ENCODE measurements at regions not wholly inside any gene's neighbourhood (a gene's known extent, or its start where the extent isn't known, plus 50 kb on each side); places are given as distances from the start of the nearest gene placed in this dataset.

DNA sequence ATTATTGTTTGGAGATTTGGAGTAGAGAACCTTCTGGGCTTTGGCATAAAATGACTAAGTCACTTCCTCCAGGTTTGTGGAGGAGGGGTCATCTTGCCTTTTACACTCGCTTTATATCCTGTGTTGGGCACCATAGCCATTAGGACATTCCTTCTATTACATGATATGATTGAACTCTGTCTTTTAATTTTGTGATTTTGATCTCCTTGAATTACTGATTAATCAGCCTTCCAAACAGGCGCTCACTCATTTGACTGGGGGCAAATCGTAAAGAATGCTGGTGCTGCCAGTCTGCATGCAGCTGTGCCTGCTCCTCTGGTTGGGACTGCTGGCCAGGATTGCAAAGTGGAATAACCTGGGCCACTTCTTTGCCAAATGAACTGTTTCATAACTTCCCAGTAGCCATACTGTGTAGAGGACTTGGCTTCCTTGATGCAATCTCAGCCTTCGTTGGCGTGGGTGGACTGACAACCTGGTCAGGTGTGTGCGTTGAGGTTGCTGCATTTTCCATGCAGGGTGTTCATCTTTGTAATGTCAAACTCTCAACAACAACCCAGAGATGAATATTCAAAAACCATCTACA is 65.9 kb upstream of the RAB11FIP2 start:
- TF ChIP-seq, protein P1, sequence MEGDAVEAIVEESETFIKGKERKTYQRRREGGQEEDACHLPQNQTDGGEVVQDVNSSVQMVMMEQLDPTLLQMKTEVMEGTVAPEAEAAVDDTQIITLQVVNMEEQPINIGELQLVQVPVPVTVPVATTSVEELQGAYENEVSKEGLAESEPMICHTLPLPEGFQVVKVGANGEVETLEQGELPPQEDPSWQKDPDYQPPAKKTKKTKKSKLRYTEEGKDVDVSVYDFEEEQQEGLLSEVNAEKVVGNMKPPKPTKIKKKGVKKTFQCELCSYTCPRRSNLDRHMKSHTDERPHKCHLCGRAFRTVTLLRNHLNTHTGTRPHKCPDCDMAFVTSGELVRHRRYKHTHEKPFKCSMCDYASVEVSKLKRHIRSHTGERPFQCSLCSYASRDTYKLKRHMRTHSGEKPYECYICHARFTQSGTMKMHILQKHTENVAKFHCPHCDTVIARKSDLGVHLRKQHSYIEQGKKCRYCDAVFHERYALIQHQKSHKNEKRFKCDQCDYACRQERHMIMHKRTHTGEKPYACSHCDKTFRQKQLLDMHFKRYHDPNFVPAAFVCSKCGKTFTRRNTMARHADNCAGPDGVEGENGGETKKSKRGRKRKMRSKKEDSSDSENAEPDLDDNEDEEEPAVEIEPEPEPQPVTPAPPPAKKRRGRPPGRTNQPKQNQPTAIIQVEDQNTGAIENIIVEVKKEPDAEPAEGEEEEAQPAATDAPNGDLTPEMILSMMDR (IDR thresholded peaks at IDR 0.05): no peak
- no peak for TF ChIP-seq POLR2A (IDR thresholded peaks at IDR 0.05)
